B cell (primary cell): ENCODE measurements at regions not wholly inside any gene's neighbourhood (a gene's known extent, or its start where the extent isn't known, plus 50 kb on each side); places are given as distances from the start of the nearest gene placed in this dataset.

Source experiments
- ATAC-seq: fragments of 200-7000 bp; cut with Tn5 transposase; one replicate; pipeline ENCODE4 v1.10.0; 2021; ENCODE audit warnings: low read depth, mild to moderate bottlenecking, moderate number of reproducible peaks, moderate library complexity
- CTCF ChIA-PET: fragments of 350-600 bp; sonication (Branson Sonifier 250); formaldehyde crosslinking; loops from one replicate; lab custom pipeline; 2021; ENCODE audit warnings: antibody characterized with exemption, inconsistent platforms; lab: Charles Lee
- POLR2A ChIA-PET: fragments of 350-600 bp; sonication (Branson Sonifier 250); formaldehyde crosslinking; loops from one replicate; lab custom pipeline; 2021; ENCODE audit warnings: antibody characterized with exemption; lab: Charles Lee
- DNase-seq: peaks from one replicate; pipeline ENCODE4 v3.0.0; 2013
- H2AFZ ChIP-seq: 2 replicates; pipeline ENCODE4 v1.6.1; 2012; ENCODE audit warnings: mild to moderate bottlenecking, low read depth, low read length; ENCODE audit not compliant: insufficient read depth, poor library complexity, severe bottlenecking
- H3K27ac ChIP-seq, 2 donors: 1 replicate in 1 of 2; 2 replicates in 1 of 2; pipeline ENCODE4 v1.5.1; 2012 to 2013; ENCODE audit warnings: low read length in 2 of 2, mild to moderate bottlenecking in 2 of 2, moderate library complexity in 1 of 2
- H3K27me3 ChIP-seq, 4 experiments: fragments of 200-600 bp in 1 of 4; sonication (generic) in 1 of 4; replicated peaks in 1 of 4; 1 replicate in 2 of 4; 2 replicates in 2 of 4; pipeline versions ENCODE4 v1.6.1 to v1.7.0; 2013 to 2016; ENCODE audit warnings: low read length in 3 of 4, mild to moderate bottlenecking in 2 of 4, mixed read lengths in 1 of 4, moderate library complexity in 1 of 4; ENCODE audit not compliant: insufficient read depth in 4 of 4, control insufficient read depth in 3 of 4; ENCODE audit errors: control extremely low read depth in 1 of 4
- H3K36me3 ChIP-seq, 2 experiments: replicated peaks in 1 of 2; 1 replicate in 1 of 2; 2 replicates in 1 of 2; pipeline versions ENCODE4 v1.6.1 to v1.7.1; 2013; ENCODE audit warnings: low read length in 1 of 2; ENCODE audit not compliant: insufficient read depth in 2 of 2, control insufficient read depth in 1 of 2; ENCODE audit errors: control extremely low read depth in 1 of 2, extremely low read depth in 1 of 2
- H3K4me1 ChIP-seq, 2 donors: fragments of 200-600 bp in 1 of 2; sonication (generic) in 1 of 2; 1 replicate in 1 of 2; 2 replicates in 1 of 2; pipeline versions ENCODE4 v1.5.1 to v1.6.1; 2013 to 2017; ENCODE audit warnings: low read length in 2 of 2; ENCODE audit not compliant: control insufficient read depth in 2 of 2, insufficient read depth in 2 of 2
- H3K4me2 ChIP-seq: replicated peaks from 2 replicates; pipeline ENCODE3; 2012; ENCODE audit warnings: mild to moderate bottlenecking, low read depth, low read length; ENCODE audit not compliant: poor library complexity, severe bottlenecking
- H3K4me3 ChIP-seq, 5 experiments: fragments of 200-600 bp in 1 of 5; sonication (generic) in 1 of 5; 1 replicate in 3 of 5; 2 replicates in 2 of 5; pipeline versions ENCODE4 v1.5.1 to v1.7.0; 2011 to 2016; ENCODE audit warnings: low read length in 4 of 5, mild to moderate bottlenecking in 4 of 5, low read depth in 2 of 5, control low read depth in 1 of 5, moderate library complexity in 1 of 5; ENCODE audit not compliant: insufficient read depth in 1 of 5; ENCODE audit errors: control extremely low read depth in 1 of 5, extremely low read depth in 1 of 5
- H3K79me2 ChIP-seq: fragments of 200-600 bp; sonication (generic); one replicate; pipeline ENCODE4 v1.6.0; 2016; ENCODE audit warnings: low read length; ENCODE audit not compliant: control insufficient read depth, insufficient read depth
- H3K9ac ChIP-seq: fragments of 200-600 bp; sonication (generic); 2 replicates; pipeline ENCODE4 v1.6.1; 2017; ENCODE audit warnings: mild to moderate bottlenecking, low read length, moderate library complexity
- H3K9me3 ChIP-seq, 3 donors: one replicate each; pipeline versions ENCODE4 v1.6.1 to v1.7.1; 2013; ENCODE audit warnings: low read length in 2 of 3; ENCODE audit not compliant: control insufficient read depth in 2 of 3, insufficient read depth in 1 of 3; ENCODE audit errors: control extremely low read depth in 1 of 3
- H4K20me1 ChIP-seq: 2 replicates; pipeline ENCODE4 v1.6.0; 2012; ENCODE audit warnings: mild to moderate bottlenecking, low read length; ENCODE audit not compliant: insufficient read depth, control insufficient read depth, poor library complexity, severe bottlenecking
- H3K27ac Mint-ChIP-seq: one replicate; pipeline ENCODE4 v1.8.0; 2021; ENCODE audit warnings: mixed read lengths
- H3K27me3 Mint-ChIP-seq: one replicate; pipeline ENCODE4 v1.8.0; 2021; ENCODE audit warnings: mixed read lengths
- H3K4me1 Mint-ChIP-seq: one replicate; pipeline ENCODE4 v1.8.0; 2021; ENCODE audit warnings: mixed read lengths
- H3K4me3 Mint-ChIP-seq: one replicate; pipeline ENCODE4 v1.8.0; 2021; ENCODE audit warnings: mixed read lengths
- H3K9me3 Mint-ChIP-seq: one replicate; pipeline ENCODE4 v1.8.0; 2022; ENCODE audit warnings: mixed read lengths; ENCODE audit not compliant: insufficient read depth
- EZH2 ChIP-seq: IDR thresholded peaks from 2 replicates; pipeline ENCODE4 v1.6.1; 2012; ENCODE audit warnings: borderline replicate concordance, low read depth, mild to moderate bottlenecking, moderate library complexity, low read length; ENCODE audit not compliant: insufficient read depth, poor library complexity, severe bottlenecking
- WGBS: methylation state at CpG from one replicate; pipeline ENCODE4 v1.1.5; 2013; ENCODE audit warnings: missing lambda C conversion rate; ENCODE audit not compliant: insufficient coverage; 5-methylcytosine and 5-hydroxymethylcytosine counted together
- intact Hi-C: fragments of 100-400 bp; cut with micrococcal nuclease; formaldehyde crosslinking; loops from one replicate; pipeline ENCODE4 v1.10.0; 2022
- TF ChIP-seq, protein P1 (sequence below): fragments of 200-600 bp; IDR thresholded peaks from one replicate; pipeline ENCODE4 v1.8.0; 2022; ENCODE audit warnings: antibody characterized with exemption, mild to moderate bottlenecking

DNA sequence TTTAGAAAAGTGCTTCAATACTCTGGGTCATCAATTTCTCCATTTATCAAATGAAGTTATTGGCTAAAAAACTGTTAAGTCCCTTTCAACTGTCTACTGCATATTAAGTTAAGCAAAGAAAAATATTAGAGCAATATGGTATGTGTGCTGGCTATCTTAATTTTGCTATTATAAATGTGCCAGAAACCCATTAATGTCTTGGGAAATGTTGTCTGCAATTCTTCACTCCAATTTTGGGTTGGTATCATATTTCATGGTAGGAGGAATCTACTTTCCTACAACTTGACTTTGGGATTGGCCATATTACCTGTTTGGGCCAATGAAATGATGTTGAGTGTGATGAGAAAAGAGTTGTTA lies 1063.9 kb downstream of the PLA2G4A start:
- no peaks in the 10 kb centered on the region for H3K79me2 ChIP-seq
- ATAC-seq = no peak
- no peak overlapping the region for H3K27ac ChIP-seq
- POLR2A ChIA-PET = no interaction called here
- H3K27me3 ChIP-seq = no peaks in the 10 kb centered on the region
- no peak for TF ChIP-seq EZH2
- TF ChIP-seq, protein P1, sequence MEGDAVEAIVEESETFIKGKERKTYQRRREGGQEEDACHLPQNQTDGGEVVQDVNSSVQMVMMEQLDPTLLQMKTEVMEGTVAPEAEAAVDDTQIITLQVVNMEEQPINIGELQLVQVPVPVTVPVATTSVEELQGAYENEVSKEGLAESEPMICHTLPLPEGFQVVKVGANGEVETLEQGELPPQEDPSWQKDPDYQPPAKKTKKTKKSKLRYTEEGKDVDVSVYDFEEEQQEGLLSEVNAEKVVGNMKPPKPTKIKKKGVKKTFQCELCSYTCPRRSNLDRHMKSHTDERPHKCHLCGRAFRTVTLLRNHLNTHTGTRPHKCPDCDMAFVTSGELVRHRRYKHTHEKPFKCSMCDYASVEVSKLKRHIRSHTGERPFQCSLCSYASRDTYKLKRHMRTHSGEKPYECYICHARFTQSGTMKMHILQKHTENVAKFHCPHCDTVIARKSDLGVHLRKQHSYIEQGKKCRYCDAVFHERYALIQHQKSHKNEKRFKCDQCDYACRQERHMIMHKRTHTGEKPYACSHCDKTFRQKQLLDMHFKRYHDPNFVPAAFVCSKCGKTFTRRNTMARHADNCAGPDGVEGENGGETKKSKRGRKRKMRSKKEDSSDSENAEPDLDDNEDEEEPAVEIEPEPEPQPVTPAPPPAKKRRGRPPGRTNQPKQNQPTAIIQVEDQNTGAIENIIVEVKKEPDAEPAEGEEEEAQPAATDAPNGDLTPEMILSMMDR = no peak
- H3K36me3 ChIP-seq = no peaks in the 10 kb centered on the region
- H3K4me2 ChIP-seq = no peak overlapping the region
- no peaks in the 10 kb centered on the region for H3K27me3 Mint-ChIP-seq
- H4K20me1 ChIP-seq = no peaks in the 10 kb centered on the region
- no peak overlapping the region for H3K27ac Mint-ChIP-seq
- no peaks in the 10 kb centered on the region for H3K4me1 Mint-ChIP-seq
- no peaks in the 10 kb centered on the region for H3K4me1 ChIP-seq
- H2AFZ ChIP-seq = no peak overlapping the region
- no peak for DNase-seq
- peaks cover 3% of the 10 kb centered on the region for H3K9me3 Mint-ChIP-seq
- H3K9me3 ChIP-seq = no peaks in the 10 kb centered on the region
- H3K9ac ChIP-seq = no peak overlapping the region
- no peak overlapping the region for H3K4me3 Mint-ChIP-seq
- intact Hi-C loops = no loop called here
- CTCF ChIA-PET = no interaction called here
- H3K4me3 ChIP-seq = no peak overlapping the region

DNA sequence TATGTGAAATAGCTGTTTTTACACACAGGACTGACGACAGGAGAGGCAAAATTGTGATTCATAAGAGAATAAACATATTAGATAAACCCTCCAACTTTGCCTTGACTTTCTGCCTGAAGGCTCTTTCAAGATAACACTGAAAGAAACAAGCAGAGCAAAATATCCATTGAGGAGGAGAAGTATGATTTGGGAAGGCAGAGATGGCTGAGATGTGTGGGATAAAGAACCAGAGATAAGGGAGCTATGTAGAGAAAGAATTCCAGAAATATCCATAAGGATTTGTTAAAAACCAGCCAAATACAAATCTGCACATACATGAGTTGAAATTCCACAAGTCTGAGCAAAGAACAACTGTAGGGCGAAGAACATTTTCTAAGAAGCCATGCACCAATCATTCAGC lies 1064.7 kb downstream of the PLA2G4A start:
- Histone ChIP-seq H3K4me2 (no peak overlapping the region), H2AFZ (no peak overlapping the region), H3K36me3 (no peaks in the 10 kb centered on the region), H3K27me3 (no peaks in the 10 kb centered on the region), H4K20me1 (no peaks in the 10 kb centered on the region), H3K9ac (no peak overlapping the region), H3K27ac (no peak overlapping the region), H3K4me3 (no peak overlapping the region), H3K4me1 (no peaks in the 10 kb centered on the region), H3K9me3 (no peaks in the 10 kb centered on the region), H3K79me2 (no peaks in the 10 kb centered on the region)
- intact Hi-C loops = no loop called here
- H3K27me3 Mint-ChIP-seq = no peaks in the 10 kb centered on the region
- no peak overlapping the region for H3K4me3 Mint-ChIP-seq
- ChIA-PET CTCF (no interaction called here), POLR2A (no interaction called here)
- no CpG with 5 or more reads among the region's 2 CpGs for WGBS
- no peak for TF ChIP-seq EZH2
- TF ChIP-seq, protein P1 = no peak
- no peak overlapping the region for H3K27ac Mint-ChIP-seq
- ATAC-seq (no peak), DNase-seq (no peak)
- no peaks in the 10 kb centered on the region for H3K4me1 Mint-ChIP-seq
- H3K9me3 Mint-ChIP-seq = peaks cover 3% of the 10 kb centered on the region
